Tibial nerve (tissue), 4 donors: ENCODE measurements at regions not wholly inside any gene's neighbourhood (a gene's known extent, or its start where the extent isn't known, plus 50 kb on each side); places are given as distances from the start of the nearest gene placed in this dataset.

Experiments used
- EP300 ChIP-seq, 2 donors: sonication (generic); formaldehyde crosslinking; IDR thresholded peaks; one replicate each; pipeline ENCODE4 v1.6.1; 2017; ENCODE audit warnings: antibody characterized with exemption in 2 of 2, mild to moderate bottlenecking in 1 of 2
- POLR2A ChIP-seq, 2 donors: fragments of 450-650 bp; IDR thresholded peaks; one replicate each; pipeline ENCODE4 v1.6.1; 2017; ENCODE audit warnings: antibody characterized with exemption in 2 of 2, mild to moderate bottlenecking in 2 of 2, moderate library complexity in 2 of 2
- TF ChIP-seq, protein P1 (sequence below), 5 experiments: fragments of 200-600 bp in 3 of 5; fragments of 450-650 bp in 2 of 5; sonication (generic) in 3 of 5; IDR thresholded peaks; one replicate each; pipeline ENCODE4 v1.5.1; 2016 to 2019; ENCODE audit warnings: antibody characterized with exemption in 5 of 5, mild to moderate bottlenecking in 3 of 5, moderate library complexity in 2 of 5

DNA sequence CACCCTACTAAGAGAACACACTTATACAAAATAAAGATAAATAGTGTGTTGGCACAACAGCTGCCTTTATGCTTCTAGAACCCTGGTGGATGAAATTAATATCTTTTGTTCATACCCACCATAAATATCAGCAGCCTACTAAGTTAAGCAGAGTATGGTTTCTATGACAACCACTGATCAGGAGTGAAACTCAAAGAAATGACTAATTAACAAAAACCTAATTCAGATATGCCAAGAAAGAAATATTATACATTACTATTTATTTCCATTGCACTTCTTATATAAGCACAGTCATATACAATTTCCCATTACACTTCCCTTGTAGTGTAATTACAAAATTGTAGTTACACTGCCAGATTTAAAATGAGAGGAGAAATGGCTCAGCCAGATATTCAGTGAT is 164.1 kb upstream of the CDKN3 start:
- TF ChIP-seq, protein P1, sequence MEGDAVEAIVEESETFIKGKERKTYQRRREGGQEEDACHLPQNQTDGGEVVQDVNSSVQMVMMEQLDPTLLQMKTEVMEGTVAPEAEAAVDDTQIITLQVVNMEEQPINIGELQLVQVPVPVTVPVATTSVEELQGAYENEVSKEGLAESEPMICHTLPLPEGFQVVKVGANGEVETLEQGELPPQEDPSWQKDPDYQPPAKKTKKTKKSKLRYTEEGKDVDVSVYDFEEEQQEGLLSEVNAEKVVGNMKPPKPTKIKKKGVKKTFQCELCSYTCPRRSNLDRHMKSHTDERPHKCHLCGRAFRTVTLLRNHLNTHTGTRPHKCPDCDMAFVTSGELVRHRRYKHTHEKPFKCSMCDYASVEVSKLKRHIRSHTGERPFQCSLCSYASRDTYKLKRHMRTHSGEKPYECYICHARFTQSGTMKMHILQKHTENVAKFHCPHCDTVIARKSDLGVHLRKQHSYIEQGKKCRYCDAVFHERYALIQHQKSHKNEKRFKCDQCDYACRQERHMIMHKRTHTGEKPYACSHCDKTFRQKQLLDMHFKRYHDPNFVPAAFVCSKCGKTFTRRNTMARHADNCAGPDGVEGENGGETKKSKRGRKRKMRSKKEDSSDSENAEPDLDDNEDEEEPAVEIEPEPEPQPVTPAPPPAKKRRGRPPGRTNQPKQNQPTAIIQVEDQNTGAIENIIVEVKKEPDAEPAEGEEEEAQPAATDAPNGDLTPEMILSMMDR (IDR thresholded peaks at IDR 0.05), result no peak
- TF ChIP-seq POLR2A (IDR thresholded peaks at IDR 0.05) (no peak), EP300 (IDR thresholded peaks at IDR 0.05) (no peak)
